ENCODE measurements at regions not wholly inside any gene's neighbourhood (a gene's known extent, or its start where the extent isn't known, plus 50 kb on each side); places are given as distances from the start of the nearest gene placed in this dataset.

GRCh38 chr15:39232512-39232911, 348.4 kb upstream of the THBS1 start (continued):
- TF ChIP-seq SIX5 (IDR thresholded peaks at IDR 0.05; ENCODE audit: low read depth, low read length) (no peak), GTF2F1 (IDR thresholded peaks at IDR 0.05; ENCODE audit: borderline replicate concordance, low read depth, low read length) (no peak), CEBPB (IDR thresholded peaks at IDR 0.05; ENCODE audit: low read depth, low read length) (no peak)
